ENCODE measurements at regions not wholly inside any gene's neighbourhood (a gene's known extent, or its start where the extent isn't known, plus 50 kb on each side); places are given as distances from the start of the nearest gene placed in this dataset.

DNA sequence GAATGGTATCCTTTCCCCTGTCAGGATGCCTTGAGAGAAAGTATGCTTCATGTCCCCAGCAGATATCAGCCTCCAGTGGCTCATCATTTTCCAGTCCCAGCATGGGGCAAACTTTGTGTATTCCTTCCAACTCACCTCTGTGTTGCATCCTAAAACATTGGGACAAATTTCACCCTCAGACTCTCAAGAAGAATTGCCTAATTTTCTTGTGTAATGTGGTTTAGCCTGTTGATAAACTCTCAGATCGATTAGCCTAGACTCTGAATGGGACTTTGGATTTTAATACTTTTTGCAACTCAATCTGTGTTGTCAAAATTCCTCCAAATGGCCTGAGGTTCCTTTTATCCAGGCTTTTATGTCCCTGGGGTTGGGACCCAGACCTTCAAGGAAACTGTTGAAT lies 805.3 kb downstream of the C4orf33 start:
- H4K20me1 ChIP-seq (ENCODE audit: insufficient read depth, low read length), result no peaks in the 10 kb centered on the region
- no CpG with 5 or more reads among the region's 1 CpG for WGBS (ENCODE audit: insufficient coverage)
- H3K9ac ChIP-seq (ENCODE audit: insufficient read depth, low read length, poor library complexity, severe bottlenecking), result no peak overlapping the region
- no peaks in the 10 kb centered on the region for H3K79me2 ChIP-seq (ENCODE audit: insufficient read depth, low read length)
- peaks cover 0 to 2% (median 0%) of the 10 kb centered on the region in 3 donors for H3K27me3 Mint-ChIP-seq (ENCODE audit: low read depth in 3 of 3)
- H3K4me1 ChIP-seq (ENCODE audit: control insufficient read depth in 1 of 2, insufficient read depth in 2 of 2, low read length in 2 of 2), result no peaks in the 10 kb centered on the region
- intact Hi-C loops (cut with micrococcal nuclease), result no loop called here
- H2AFZ ChIP-seq (ENCODE audit: insufficient read depth, low read depth, low read length, poor library complexity, severe bottlenecking), result no peak overlapping the region
- no peak overlapping the region for H3K27ac Mint-ChIP-seq
- H3K4me3 ChIP-seq (replicated peaks in 1 of 3; ENCODE audit: low read depth in 2 of 3, low read length in 3 of 3), result no peak overlapping the region
- H3K9me3 Mint-ChIP-seq, result peaks cover 0 to 18% (median 2%) of the 10 kb centered on the region in 7 donors
- H3K36me3 Mint-ChIP-seq, result no peaks in the 10 kb centered on the region
- no peak overlapping the region for H3K4me3 Mint-ChIP-seq
- DNase-seq, result no peak
- H3K27me3 ChIP-seq (ENCODE audit: control insufficient read depth in 2 of 2, insufficient read depth in 2 of 2, low read length in 2 of 2), result no peaks in the 10 kb centered on the region
- H3K9me3 ChIP-seq (replicated peaks in 1 of 2; ENCODE audit: control insufficient read depth in 1 of 2, insufficient read depth in 1 of 2, low read length in 2 of 2), result peaks cover 5 to 11% of the 10 kb centered on the region in 2 donors
- no peaks in the 10 kb centered on the region for H3K4me1 Mint-ChIP-seq
- no peaks in the 10 kb centered on the region for H3K36me3 ChIP-seq (replicated peaks in 1 of 2; ENCODE audit: control insufficient read depth in 1 of 2, insufficient read depth in 2 of 2, low read length in 2 of 2)
- no peak overlapping the region for H3K27ac ChIP-seq (ENCODE audit: low read depth in 1 of 2, low read length in 2 of 2)
- TF ChIP-seq, protein P1, sequence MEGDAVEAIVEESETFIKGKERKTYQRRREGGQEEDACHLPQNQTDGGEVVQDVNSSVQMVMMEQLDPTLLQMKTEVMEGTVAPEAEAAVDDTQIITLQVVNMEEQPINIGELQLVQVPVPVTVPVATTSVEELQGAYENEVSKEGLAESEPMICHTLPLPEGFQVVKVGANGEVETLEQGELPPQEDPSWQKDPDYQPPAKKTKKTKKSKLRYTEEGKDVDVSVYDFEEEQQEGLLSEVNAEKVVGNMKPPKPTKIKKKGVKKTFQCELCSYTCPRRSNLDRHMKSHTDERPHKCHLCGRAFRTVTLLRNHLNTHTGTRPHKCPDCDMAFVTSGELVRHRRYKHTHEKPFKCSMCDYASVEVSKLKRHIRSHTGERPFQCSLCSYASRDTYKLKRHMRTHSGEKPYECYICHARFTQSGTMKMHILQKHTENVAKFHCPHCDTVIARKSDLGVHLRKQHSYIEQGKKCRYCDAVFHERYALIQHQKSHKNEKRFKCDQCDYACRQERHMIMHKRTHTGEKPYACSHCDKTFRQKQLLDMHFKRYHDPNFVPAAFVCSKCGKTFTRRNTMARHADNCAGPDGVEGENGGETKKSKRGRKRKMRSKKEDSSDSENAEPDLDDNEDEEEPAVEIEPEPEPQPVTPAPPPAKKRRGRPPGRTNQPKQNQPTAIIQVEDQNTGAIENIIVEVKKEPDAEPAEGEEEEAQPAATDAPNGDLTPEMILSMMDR (IDR thresholded peaks at IDR 0.05), result no peak
- H3K4me2 ChIP-seq (replicated peaks; ENCODE audit: extremely low read depth, low read length, poor library complexity, severe bottlenecking), result no peak overlapping the region

- H3K4me1 ChIP-seq (ENCODE audit: control insufficient read depth in 1 of 2, insufficient read depth in 2 of 2, low read length in 2 of 2), result no peaks in the 10 kb centered on the region
- H3K9me3 ChIP-seq (replicated peaks in 1 of 2; ENCODE audit: control insufficient read depth in 1 of 2, insufficient read depth in 1 of 2, low read length in 2 of 2), result peaks cover 5 to 11% of the 10 kb centered on the region in 2 donors
- H3K79me2 ChIP-seq (ENCODE audit: insufficient read depth, low read length), result no peaks in the 10 kb centered on the region
- H3K27me3 ChIP-seq (ENCODE audit: control insufficient read depth in 2 of 2, insufficient read depth in 2 of 2, low read length in 2 of 2), result no peaks in the 10 kb centered on the region
- TF ChIP-seq, protein P1 (IDR thresholded peaks at IDR 0.05), result no peak
- H3K27me3 Mint-ChIP-seq (ENCODE audit: low read depth in 3 of 3), result peaks cover 0 to 2% (median 0%) of the 10 kb centered on the region in 3 donors
- H3K4me1 Mint-ChIP-seq, result no peaks in the 10 kb centered on the region
- H3K4me3 ChIP-seq (replicated peaks in 1 of 3; ENCODE audit: low read depth in 2 of 3, low read length in 3 of 3), result no peak overlapping the region
- peaks cover 0 to 13% (median 2%) of the 10 kb centered on the region in 7 donors for H3K9me3 Mint-ChIP-seq
- no peak overlapping the region for H3K4me3 Mint-ChIP-seq
- H3K4me2 ChIP-seq (replicated peaks; ENCODE audit: extremely low read depth, low read length, poor library complexity, severe bottlenecking), result no peak overlapping the region
- intact Hi-C loops (cut with micrococcal nuclease), result no loop called here
- H3K36me3 Mint-ChIP-seq, result no peaks in the 10 kb centered on the region
- H3K9ac ChIP-seq (ENCODE audit: insufficient read depth, low read length, poor library complexity, severe bottlenecking), result no peak overlapping the region
- no peak overlapping the region for H2AFZ ChIP-seq (ENCODE audit: insufficient read depth, low read depth, low read length, poor library complexity, severe bottlenecking)
- H4K20me1 ChIP-seq (ENCODE audit: insufficient read depth, low read length), result no peaks in the 10 kb centered on the region
- H3K27ac Mint-ChIP-seq, result no peak overlapping the region
- H3K36me3 ChIP-seq (replicated peaks in 1 of 2; ENCODE audit: control insufficient read depth in 1 of 2, insufficient read depth in 2 of 2, low read length in 2 of 2), result no peaks in the 10 kb centered on the region
- H3K27ac ChIP-seq (ENCODE audit: low read depth in 1 of 2, low read length in 2 of 2), result no peak overlapping the region
- WGBS (ENCODE audit: insufficient coverage), result 86% methylated on average over 1 of the region's 8 CpGs
- DNase-seq, result no peak
Observed at GRCh38 chr4:129903861-129904260, 807.9 kb downstream of the C4orf33 start.
